GM18498 (cell line): ENCODE measurements at regions not wholly inside any gene's neighbourhood (a gene's known extent, or its start where the extent isn't known, plus 50 kb on each side); places are given as distances from the start of the nearest gene placed in this dataset.

ENCODE experiments used
- ATAC-seq: cut with Tn5 transposase; IDR thresholded peaks from one replicate; pipeline ENCODE4 v1.9.1; 2021; ENCODE audit warnings: mild to moderate bottlenecking, moderate library complexity; ENCODE audit not compliant: unreplicated experiment

GRCh38 chr13:47831265-47831664 is 169.8 kb downstream of the SUCLA2 start:
- ATAC-seq, result no peak

GRCh38 chr13:47829690-47830089 is 171.4 kb downstream of the SUCLA2 start:
- no peak for ATAC-seq

- ATAC-seq, result no peak
Observed at GRCh38 chr13:47826471-47826870, 174.6 kb downstream of the SUCLA2 start.

GRCh38 chr13:47822036-47822435 is 179.0 kb downstream of the SUCLA2 start:
- ATAC-seq, result no peak

- no peak for ATAC-seq
Observed at GRCh38 chr13:47816831-47817230, 184.2 kb downstream of the SUCLA2 start.

- no peak for ATAC-seq
Observed at GRCh38 chr13:47813718-47814117, 187.4 kb downstream of the SUCLA2 start.

GRCh38 chr13:47809411-47809810 is 191.7 kb downstream of the SUCLA2 start:
- no peak for ATAC-seq

- no peak for ATAC-seq
Observed at GRCh38 chr13:47803131-47803530, 197.9 kb downstream of the SUCLA2 start.

- ATAC-seq, result no peak
Observed at GRCh38 chr13:47801555-47801954, 199.5 kb downstream of the SUCLA2 start.

- ATAC-seq, result no peak
Observed at GRCh38 chr13:47800593-47800992, 200.5 kb downstream of the SUCLA2 start.

GRCh38 chr13:47798906-47799305 is 202.2 kb downstream of the SUCLA2 start:
- no peak for ATAC-seq

- ATAC-seq, result no peak
Observed at GRCh38 chr13:47798194-47798593, 202.9 kb downstream of the SUCLA2 start.

GRCh38 chr13:47796816-47797215 is 204.3 kb downstream of the SUCLA2 start:
- no peak for ATAC-seq

GRCh38 chr13:47794963-47795362 is 206.1 kb downstream of the SUCLA2 start:
- no peak for ATAC-seq

GRCh38 chr13:47790755-47791154 is 210.3 kb downstream of the SUCLA2 start:
- ATAC-seq, result no peak

- ATAC-seq, result no peak
Observed at GRCh38 chr13:47788844-47789243, 212.2 kb downstream of the SUCLA2 start.

GRCh38 chr13:47774671-47774994 is 226.4 kb downstream of the SUCLA2 start:
- ATAC-seq, result peak; percentile 19

GRCh38 chr13:47764817-47765216 is 236.3 kb downstream of the SUCLA2 start:
- ATAC-seq, result no peak

- ATAC-seq, result no peak
Observed at GRCh38 chr13:47757466-47758080, 243.5 kb downstream of the SUCLA2 start.

- ATAC-seq, result no peak
Observed at GRCh38 chr13:47747901-47748300, 253.2 kb downstream of the SUCLA2 start.

- no peak for ATAC-seq
Observed at GRCh38 chr13:47726394-47726793, 274.7 kb downstream of the SUCLA2 start.

GRCh38 chr13:47723898-47724297 is 277.2 kb downstream of the SUCLA2 start:
- ATAC-seq, result no peak

- ATAC-seq, result no peak
Observed at GRCh38 chr13:47719164-47719563, 281.9 kb downstream of the SUCLA2 start.
